HCT116 (cell line): ENCODE measurements at regions not wholly inside any gene's neighbourhood (a gene's known extent, or its start where the extent isn't known, plus 50 kb on each side); places are given as distances from the start of the nearest gene placed in this dataset.

ENCODE experiments used
- CBX3 ChIP-seq: IDR thresholded peaks from 2 replicates; pipeline ENCODE4 v1.6.1; 2012; ENCODE audit warnings: low read depth
- CTCF ChIP-seq, 3 experiments: fragments of 200-600 bp in 1 of 3; sonication (generic) in 1 of 3; IDR thresholded peaks in 2 of 3; conservative IDR thresholded peaks in 1 of 3; 2 replicates each; pipeline ENCODE4 v1.5.1; 2012 to 2017; ENCODE audit warnings: low read depth in 2 of 3, low read length in 2 of 3, antibody characterized with exemption in 1 of 3, borderline replicate concordance in 1 of 3, control low read depth in 1 of 3, mild to moderate bottlenecking in 1 of 3, mixed read lengths in 1 of 3, mixed run types in 1 of 3, moderate library complexity in 1 of 3; ENCODE audit not compliant: insufficient read depth in 1 of 3
- ELF1 ChIP-seq: IDR thresholded peaks from 2 replicates; pipeline ENCODE4 v1.6.1; 2012; ENCODE audit warnings: low read depth, borderline replicate concordance
- EZH2phosphoT487 ChIP-seq: fragments of 200-600 bp; IDR thresholded peaks from 2 replicates; pipeline ENCODE4 v1.6.1; 2018; ENCODE audit warnings: antibody characterized with exemption, borderline replicate concordance
- MAX ChIP-seq: IDR thresholded peaks from 2 replicates; pipeline ENCODE4 v1.6.1; 2012
- POLR2A ChIP-seq: IDR thresholded peaks from 2 replicates; pipeline ENCODE4 v1.7.0; 2011; ENCODE audit warnings: borderline replicate concordance; ENCODE audit not compliant: insufficient read depth, insufficient read length; ENCODE audit errors: extremely low read depth
- POLR2AphosphoS5 ChIP-seq: IDR thresholded peaks from 2 replicates; pipeline ENCODE4 v1.6.1; 2011; ENCODE audit warnings: mild to moderate bottlenecking, low read depth, low read length, moderate library complexity
- SIN3A ChIP-seq: IDR thresholded peaks from 2 replicates; pipeline ENCODE4 v1.6.1; 2012; ENCODE audit warnings: low read depth
- YY1 ChIP-seq: IDR thresholded peaks from 2 replicates; pipeline ENCODE4 v1.6.1; 2011; ENCODE audit warnings: low read length, low read depth, moderate library complexity, mild to moderate bottlenecking; ENCODE audit not compliant: insufficient replicate concordance; ENCODE audit errors: extremely low read depth

- TF ChIP-seq YY1, result no peak
- no peak for TF ChIP-seq CTCF (IDR thresholded peaks at IDR 0.05 in 2 of 3, conservative IDR thresholded peaks at IDR 0.05 in 1 of 3; ENCODE audit: borderline replicate concordance in 1 of 3, insufficient read depth in 1 of 3, low read depth in 2 of 3, low read length in 2 of 3)
- TF ChIP-seq POLR2A, result no peak
- no peak for TF ChIP-seq SIN3A
- TF ChIP-seq MAX, result no peak
- TF ChIP-seq POLR2AphosphoS5, result no peak
- TF ChIP-seq ELF1, result no peak
- no peak for TF ChIP-seq CBX3
- no peak for TF ChIP-seq EZH2phosphoT487
Measured at GRCh38 chr6:91412532-91412931, 825.7 kb upstream of the MAP3K7 start.
